HG03095 (cell line): ENCODE measurements at regions not wholly inside any gene's neighbourhood (a gene's known extent, or its start where the extent isn't known, plus 50 kb on each side); places are given as distances from the start of the nearest gene placed in this dataset.

ENCODE experiments used
- ATAC-seq: cut with Tn5 transposase; IDR thresholded peaks from one replicate; pipeline ENCODE4 v1.9.1; 2021; ENCODE audit warnings: moderate library complexity; ENCODE audit not compliant: unreplicated experiment

DNA sequence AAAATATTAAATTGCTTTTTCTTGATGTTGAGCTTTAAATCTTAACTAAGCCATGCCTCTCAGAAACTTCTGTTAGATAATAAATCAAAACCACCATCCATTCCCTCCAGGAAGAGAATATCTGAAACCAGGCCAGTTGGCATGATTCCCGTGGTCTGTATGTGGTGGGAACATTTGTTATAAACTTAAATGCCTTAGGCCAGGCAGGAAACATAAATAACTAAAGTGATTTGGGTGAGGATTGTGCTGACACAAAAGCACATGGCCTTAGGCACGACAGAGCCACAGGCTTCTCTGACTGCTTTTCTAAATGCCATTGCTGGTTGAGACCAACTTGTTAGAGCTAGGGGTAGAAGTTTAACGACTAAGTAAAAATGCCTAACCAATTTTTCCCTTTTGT lies 255.9 kb downstream of the GABRG2 start:
- no peak for ATAC-seq

DNA sequence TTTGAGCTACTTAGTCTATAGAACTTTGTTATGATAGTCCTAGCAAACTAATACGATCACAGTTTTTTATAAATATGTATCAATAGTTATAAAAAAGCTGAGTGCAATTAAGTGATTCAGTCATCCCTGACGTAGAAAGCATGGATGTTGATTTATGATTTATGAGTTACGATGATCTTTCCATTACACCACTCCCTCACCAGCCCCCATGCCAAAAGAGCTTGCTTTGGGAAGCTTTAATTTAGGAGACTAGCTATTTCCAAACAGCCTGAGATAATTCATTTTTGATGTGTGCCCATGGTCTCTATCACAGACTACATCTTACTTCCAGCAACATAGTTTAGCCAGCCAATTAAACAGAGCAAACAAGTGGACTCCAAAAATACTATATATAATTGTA lies 256.8 kb downstream of the GABRG2 start:
- no peak for ATAC-seq

DNA sequence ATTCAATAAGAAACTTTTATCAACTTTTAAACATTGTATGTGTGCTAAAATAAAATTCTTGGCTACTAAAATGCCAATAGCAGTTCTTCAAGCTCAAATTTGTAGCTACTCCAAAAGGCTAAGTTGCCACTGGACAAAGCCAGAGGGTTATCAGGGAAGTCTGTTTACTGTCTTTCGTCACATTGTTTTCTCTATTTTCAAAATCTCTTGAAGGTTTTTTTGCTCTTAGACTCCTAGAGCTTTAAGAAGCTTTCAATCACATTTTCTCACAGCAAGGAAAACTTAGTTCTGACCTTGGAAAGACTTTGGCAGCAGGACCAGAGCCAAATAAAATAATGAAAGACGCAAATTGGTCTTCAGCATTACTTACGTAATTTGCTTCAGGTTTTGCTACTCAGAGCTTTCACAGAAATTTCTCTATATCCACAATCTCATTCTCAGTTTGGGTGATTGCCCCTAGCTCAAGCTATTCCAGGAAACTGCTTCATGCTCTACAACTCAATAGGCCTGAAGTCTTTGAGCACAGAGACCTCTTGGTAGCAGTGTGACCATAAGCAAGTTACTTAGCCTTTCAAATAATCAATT lies 257.7 kb downstream of the GABRG2 start:
- ATAC-seq: no peak

DNA sequence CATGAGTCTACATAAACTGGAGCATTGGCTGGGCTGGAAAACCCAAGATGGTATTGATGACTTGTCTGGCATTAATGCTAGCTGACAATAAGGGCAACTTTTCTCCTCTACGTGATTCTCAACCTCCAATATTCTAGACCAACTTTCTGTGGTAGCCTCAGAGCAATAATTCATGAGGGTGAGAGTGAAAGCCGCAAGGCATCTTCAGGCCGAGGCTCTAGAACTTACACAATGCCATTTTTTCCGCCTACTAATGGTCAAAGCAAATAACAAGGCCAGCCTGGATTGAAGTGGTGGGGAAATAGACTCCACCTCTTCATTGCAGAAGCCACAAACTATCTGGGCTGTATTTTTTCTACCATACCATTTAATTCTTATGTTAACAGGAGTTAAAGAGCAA lies 267.4 kb downstream of the GABRG2 start:
- no peak for ATAC-seq

DNA sequence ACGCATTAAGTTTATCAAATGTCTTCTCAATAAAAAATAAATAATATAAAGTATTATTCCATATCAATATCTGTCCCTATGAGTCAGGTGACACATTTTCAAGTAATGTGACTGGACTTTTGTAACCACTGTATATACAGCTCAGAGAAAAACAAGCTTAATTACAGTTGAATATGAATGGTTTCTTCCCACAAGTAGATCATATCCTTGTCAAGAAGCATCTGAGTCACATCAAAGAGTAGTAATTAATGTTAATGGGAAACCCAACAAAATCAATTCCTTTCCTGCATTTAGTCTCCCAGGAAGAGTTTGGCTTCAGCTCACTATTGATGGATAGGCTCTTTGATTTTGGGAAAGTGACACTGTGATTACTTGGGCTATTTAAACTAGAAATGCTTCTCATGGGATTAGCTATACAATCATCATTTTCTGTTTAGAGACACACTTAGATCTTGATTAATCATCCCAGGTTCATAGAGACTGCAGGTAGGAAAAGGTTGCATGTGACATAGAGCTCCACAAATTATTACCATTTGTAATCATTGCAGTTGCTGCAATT lies 292.9 kb downstream of the GABRG2 start:
- ATAC-seq: no peak

DNA sequence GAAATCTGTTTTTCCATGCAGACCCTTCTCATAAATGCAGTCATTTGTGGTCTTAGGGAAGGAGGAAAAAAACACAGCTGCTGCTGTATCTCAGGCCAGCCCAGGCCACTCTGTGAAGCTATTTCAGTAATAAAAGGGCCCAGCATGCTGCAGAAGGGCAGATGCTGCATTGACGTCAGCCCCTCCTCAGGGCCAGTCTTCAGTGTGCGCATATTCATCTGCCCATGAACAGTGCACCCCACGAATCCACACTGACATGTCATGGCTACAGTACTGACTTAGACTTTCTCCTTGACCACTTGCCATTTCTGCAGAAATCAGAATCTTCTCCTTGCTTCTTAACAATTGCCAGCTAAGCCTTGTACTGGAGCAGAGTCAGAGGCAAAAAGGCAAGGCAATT lies 304.7 kb downstream of the GABRG2 start:
- no peak for ATAC-seq

DNA sequence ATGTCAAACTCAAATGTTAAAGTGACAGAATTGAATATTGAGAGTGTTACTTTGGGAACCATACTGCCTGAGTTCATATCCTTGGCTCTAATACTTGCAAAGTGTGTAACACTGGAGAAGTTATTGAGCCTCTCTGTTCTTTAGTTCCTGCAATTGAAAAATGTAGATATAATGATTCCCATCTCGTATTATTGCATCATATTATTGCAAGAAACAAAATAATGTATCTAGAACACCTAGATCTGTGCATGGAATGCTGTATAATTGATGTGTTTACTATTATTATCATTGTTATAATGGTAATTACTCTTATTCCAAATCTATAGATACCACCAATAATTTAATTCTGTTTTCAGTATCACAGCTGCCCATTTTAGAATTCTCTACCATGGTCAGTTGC lies 310.3 kb downstream of the GABRG2 start:
- no peak for ATAC-seq

DNA sequence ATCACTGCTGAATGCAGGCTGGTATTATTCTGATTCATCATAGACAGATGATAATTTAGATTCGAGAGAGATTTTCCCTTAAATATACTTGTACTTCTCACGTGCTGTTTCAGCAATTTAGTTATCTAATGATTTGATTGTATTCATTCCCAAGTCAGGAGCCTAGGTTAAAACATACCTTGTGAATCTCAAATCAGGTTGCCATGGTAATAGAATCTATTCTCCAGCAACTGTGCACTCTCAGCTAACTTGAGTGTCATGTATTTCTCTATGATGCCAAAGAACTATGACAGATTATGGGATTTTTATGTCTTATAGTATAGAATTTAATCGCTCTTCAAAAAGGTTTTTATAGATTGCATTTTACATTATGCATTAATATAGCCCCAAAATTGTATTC lies 315.3 kb downstream of the GABRG2 start:
- ATAC-seq: no peak

DNA sequence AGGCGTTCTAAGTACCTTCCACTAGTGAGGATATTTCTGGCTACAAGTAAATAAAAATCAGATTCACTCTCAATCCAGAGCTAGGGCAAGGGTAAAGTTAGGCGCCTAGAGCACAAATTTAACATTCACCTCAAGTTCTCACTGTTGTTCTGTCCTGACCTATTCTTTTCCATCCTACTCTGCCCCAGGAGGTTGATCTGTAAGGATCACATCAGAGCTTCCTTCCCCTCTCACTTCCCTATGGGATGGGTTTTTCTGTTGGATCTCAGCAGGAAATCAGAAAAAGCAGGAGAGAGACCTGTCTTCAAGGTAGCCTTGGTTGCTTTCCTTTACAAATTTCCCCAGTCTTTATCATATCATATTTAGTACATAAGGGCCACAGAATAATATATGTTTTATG lies 316.7 kb downstream of the GABRG2 start:
- ATAC-seq: no peak

DNA sequence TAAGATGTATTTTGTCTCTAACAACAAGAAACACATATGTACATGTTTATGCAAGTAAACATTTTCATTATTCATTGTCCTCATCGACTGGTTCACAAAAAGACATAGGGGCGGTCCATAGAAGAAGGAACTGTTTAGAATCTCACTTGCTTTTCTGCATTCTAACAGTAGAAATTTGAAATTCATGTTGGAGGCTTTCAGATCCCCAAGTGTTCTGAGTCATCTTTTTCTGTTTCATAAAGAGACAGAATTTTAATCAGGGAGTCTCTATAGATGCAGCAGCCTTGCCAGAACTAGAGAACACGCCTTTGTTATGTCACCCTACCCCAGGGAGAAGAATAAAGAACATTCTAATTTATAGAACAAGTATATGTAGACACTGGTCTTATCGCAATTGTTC lies 324.3 kb downstream of the GABRG2 start:
- ATAC-seq: no peak

DNA sequence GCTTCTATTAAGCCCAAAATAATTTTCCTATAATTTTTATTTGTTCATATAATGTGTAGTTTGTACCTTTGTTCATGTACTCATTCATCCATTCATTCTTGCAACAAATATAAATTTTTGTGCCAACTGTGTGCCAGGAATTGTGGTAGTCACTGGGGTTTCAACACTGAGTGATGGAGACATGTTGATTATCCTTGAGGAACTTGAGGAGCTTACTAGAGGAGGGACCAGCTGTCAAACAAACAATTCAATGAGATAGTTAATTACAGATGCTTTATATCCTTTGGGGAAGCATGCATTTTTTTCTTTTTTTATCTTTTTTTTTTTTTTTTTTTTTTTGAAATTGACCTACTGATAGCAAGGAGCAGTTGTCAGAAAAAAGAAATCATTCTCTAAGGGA lies 324.8 kb downstream of the GABRG2 start:
- no peak for ATAC-seq

DNA sequence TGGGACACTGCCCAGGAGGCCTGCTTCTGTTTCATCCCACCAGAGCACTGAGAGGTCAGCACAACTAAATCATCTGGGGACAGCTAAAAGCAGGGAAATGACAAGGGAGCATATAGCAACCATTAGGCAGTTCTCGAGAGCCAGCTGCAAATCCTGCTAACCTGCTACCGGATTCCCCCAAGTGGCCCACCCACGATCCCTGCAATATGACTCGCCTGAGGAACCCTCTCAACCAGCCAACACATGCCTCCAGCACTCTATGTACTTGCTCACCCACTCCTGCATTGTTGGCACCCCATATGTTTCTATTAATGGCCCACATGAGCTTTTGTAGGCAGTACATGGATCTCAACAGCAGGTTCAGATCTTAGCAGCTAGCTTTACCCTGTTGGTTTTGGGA lies 326.0 kb downstream of the GABRG2 start:
- ATAC-seq: no peak

DNA sequence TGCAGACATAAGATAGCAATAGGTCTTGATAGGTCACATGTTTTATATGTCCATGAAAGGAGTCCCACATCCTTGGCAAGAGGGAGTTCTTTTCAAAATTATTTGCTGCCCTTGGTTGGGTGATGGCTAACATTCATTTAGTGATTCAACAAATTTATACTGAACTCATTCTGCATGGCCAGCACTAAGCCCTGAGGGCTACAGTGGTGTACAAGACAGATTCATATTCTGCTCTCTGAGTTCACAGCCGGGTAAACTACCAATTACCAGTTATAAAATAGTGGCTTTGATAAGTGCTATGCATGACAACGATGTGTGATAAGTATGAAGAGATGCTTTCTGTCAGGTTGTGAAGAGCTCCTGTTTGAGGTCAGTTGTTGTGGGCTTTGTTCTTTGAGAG lies 340.0 kb downstream of the GABRG2 start:
- no peak for ATAC-seq

DNA sequence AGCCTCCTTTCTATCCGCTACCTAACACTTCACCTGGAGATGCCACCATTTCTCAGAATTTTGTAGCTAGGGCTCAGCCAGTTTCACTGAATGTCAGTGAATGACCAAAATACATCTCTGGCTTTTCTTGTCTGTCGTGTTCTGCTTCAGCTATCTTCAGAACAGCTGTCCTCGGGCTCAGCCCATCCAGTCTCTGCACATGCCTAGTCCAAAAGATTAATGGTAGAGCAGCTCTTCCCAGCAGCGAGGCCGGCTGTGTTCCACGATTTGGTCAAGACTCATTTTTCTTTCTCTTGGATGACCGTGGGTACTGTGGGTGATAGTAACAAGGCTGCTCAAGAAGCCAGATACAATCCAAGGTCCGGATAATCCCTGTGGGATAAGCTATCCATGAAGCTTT lies 342.8 kb downstream of the GABRG2 start:
- ATAC-seq: no peak

DNA sequence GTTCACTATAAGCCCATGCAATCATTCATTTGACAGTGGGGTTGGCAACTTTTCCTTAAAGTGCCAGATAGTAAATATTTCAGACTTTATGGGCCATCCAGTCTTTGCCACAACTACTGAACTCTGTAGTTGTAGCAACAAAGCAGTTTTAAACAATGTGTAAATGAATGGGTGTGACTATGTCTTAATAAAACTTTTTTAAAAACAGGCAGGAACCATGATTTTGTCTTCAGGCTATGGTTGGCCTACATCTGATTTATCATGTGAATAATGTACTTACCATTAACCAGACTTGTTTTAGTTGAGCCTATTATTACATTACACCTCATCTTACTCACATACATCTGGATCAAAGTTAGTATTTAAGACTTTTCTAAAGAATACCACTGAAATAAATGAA lies 361.6 kb downstream of the GABRG2 start:
- no peak for ATAC-seq

DNA sequence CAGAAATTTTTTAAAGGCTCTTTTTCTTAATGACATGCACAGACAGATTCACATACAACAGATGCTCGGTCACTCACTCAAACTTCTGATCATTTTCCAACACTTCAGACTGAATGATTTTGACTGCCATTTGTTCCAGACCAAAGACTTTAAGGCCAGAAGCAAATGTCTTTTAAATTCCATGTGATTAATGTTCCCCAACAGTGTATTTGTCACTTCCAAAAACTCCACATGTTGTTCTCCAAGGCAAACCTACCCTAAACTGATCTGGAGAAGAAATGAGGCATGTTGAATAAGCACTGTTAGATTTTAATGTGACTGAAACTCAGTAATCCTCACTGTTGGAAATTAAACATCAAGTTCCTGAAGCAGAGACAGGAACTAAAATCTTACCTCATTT lies 366.7 kb downstream of the GABRG2 start:
- ATAC-seq: no peak

DNA sequence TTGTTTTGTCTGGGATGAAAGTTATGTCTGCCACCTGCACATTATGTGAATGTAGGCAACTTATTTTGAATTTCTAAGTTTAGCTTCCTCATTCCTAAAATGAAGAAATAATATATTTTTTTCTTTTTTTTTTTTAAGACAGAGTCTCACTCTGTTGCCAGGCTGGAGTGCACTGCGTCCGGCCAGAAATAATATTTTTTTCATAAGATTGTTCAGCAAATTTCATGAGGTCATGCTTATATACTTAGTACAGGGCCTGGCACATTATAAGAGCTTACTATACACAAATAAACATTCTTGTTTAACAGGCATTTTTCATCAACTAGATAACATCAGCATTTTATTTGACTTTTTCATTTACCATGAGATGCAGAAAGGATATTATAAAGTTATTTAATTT lies 368.5 kb downstream of the GABRG2 start:
- no peak for ATAC-seq

DNA sequence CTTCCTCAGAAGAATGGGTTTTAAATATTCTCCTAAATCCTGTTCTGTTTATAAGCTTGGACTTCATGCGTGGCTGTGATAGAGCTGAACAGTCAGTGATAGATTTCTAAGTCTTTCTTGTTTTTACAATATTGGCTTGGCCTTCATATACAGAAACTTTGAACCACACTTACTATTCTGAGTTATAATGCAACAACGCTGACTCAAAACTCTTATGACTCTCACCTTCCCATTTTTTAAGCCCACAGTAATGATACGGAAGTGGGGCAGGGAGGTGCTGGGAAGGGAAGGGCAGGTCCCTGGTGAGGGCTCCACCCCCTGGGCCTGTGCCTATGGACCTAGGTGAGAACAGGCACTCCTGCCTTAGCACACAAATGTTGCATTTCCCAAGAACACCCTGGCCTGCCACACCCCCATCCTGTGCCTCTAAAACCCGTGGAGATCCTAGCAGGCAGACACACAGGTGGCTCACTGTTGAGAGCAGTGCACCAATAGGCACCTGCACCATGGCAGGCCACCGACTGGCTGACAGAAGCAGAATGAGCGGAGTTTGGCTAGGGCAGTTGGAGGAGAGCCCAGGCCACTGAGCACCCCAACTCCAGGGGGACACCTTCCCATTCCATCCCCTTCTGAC lies 376.7 kb downstream of the GABRG2 start:
- no peak for ATAC-seq

DNA sequence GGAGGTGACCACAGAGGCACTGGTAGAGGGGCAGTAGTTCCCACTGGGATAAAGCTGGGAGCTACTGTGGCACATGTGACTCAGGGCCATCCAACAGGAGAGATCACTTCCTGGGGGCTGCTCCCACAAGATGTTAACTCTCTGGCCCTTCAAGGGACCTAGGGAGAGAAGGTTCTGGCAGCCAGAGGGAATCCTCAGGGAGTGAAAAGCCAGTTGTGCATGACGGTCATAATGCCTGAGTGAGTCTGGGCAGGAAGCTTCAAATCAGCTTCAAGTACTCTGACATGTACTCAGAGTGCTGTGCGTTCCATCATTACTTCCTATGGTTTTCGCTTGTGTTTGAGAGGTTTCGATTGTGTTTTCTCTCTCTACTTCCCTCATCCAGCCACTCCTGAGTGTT lies 388.5 kb downstream of the GABRG2 start:
- no peak for ATAC-seq

DNA sequence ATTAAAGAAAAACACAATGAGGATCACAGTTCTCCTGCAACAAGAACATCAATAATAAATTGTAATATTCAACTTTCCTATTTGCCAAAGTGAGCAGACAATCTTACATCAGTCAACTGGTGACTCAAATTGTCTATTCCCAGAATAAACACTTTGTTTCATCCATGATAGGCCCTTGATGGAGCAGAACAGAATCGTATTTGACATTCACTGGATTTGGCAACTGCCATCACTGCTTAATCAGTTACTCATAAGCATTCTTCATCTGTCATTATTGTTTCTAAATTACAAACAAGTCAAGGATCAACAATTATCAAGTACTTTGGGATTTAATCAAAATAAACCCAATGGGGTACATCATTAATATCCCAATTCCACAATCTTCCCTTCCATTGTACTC lies 398.4 kb downstream of the GABRG2 start:
- no peak for ATAC-seq

DNA sequence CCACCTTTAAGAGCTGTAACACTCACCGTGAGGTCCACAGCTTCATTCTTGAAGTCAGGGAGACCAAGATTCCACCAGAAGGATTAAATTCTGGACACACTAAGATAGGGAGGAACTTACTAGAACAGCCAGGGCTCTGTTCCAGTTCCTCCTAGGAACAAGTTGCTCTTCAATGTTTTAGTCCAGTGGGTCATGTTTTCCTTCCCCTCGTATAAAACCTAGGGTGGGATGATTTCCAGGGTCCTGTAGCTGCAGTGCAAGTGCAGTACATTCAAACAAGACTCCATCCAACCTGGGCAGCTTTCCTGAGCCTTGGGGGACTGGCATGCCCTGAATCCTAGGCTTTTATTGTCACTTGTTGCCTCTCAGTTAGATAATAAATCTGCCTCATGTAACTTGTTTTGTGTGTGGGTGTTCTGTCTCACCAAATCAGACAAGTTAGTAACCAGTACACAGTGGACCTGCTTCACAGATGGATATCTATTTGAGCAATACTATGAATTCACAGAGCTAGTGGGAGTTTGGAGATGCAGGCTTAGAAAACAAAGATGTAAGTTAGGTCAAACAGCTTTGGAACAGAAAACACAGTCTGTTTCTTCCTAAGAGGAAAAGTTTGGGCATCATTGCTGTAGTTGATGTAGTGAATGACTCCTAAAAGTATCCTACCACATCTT lies 405.6 kb downstream of the GABRG2 start:
- no peak for ATAC-seq

DNA sequence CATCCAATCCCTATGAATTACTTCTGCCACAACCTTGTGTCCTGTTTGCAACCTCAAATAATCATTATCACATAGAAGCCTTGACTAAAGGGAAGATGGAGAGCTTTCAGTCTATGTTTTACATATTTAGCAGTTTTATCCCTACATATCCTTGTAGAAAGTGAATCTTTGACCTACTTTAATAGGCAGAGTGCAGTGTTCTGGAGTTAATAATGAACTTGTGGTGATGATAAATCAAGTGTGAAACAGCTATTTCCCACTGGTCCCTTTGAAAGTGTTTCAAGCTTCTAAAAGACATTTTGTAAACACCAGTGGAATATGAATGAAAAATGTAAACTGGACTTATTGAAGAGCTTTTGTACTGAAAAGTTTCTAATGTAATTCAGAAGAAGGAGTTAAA lies 406.7 kb downstream of the GABRG2 start:
- ATAC-seq: no peak
